Retinal pigment epithelial cell (primary cell): ENCODE measurements at regions not wholly inside any gene's neighbourhood (a gene's known extent, or its start where the extent isn't known, plus 50 kb on each side); places are given as distances from the start of the nearest gene placed in this dataset.
"Not testable (repeated sequence)": the region's sequence is repeated elsewhere in the genome, so short reads cannot be mapped to it uniquely, and the experiment has no call there.

Experiments used
- DNase-seq: peaks from one replicate; pipeline ENCODE4 v3.0.0-alpha.2; 2010; ENCODE audit warnings: low read depth
- H3K4me3 ChIP-seq: 2 replicates; pipeline ENCODE4 v1.5.1; 2011; ENCODE audit warnings: mild to moderate bottlenecking, low read length, control low read depth, moderate library complexity
- TF ChIP-seq, protein P1 (sequence below): conservative IDR thresholded peaks from 2 replicates; pipeline ENCODE4 v1.5.1; 2011; ENCODE audit warnings: low read depth, low read length, control low read depth, inconsistent platforms

GRCh38 chr6:163748886-163749285, 334.4 kb downstream of the QKI start:
- H3K4me3 ChIP-seq, result no peak overlapping the region
- DNase-seq, result no peak
- TF ChIP-seq, protein P1, sequence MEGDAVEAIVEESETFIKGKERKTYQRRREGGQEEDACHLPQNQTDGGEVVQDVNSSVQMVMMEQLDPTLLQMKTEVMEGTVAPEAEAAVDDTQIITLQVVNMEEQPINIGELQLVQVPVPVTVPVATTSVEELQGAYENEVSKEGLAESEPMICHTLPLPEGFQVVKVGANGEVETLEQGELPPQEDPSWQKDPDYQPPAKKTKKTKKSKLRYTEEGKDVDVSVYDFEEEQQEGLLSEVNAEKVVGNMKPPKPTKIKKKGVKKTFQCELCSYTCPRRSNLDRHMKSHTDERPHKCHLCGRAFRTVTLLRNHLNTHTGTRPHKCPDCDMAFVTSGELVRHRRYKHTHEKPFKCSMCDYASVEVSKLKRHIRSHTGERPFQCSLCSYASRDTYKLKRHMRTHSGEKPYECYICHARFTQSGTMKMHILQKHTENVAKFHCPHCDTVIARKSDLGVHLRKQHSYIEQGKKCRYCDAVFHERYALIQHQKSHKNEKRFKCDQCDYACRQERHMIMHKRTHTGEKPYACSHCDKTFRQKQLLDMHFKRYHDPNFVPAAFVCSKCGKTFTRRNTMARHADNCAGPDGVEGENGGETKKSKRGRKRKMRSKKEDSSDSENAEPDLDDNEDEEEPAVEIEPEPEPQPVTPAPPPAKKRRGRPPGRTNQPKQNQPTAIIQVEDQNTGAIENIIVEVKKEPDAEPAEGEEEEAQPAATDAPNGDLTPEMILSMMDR, result no peak

GRCh38 chr6:163748036-163748435, 333.5 kb downstream of the QKI start:
- no peak overlapping the region for H3K4me3 ChIP-seq
- TF ChIP-seq, protein P1, result no peak
- no peak for DNase-seq

DNA sequence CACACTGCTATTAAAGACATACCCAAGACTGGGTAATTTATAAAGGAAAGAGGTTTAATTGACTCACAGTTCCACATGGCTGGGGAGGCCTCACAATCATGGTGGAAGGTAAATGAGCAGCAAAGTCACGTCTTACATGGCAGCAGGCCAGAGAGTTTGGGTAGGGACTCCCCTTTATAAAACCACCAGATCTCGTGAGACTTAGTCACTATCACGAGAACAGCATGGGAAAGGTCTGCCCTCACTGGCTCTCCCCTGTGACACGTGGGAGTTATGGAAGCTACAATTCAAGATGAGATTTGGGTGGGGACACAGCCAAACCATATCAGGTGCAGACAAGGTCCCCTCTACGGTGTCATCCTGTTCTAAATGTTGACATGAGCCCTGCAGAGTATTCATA, 332.5 kb downstream of the QKI start:
- not testable (repeated sequence) for H3K4me3 ChIP-seq, DNase-seq

GRCh38 chr6:163745536-163746400, 331.2 kb downstream of the QKI start:
- H3K4me3 ChIP-seq, result no peak overlapping the region
- TF ChIP-seq, protein P1, result no peak
- peak; percentile 85 for DNase-seq

DNA sequence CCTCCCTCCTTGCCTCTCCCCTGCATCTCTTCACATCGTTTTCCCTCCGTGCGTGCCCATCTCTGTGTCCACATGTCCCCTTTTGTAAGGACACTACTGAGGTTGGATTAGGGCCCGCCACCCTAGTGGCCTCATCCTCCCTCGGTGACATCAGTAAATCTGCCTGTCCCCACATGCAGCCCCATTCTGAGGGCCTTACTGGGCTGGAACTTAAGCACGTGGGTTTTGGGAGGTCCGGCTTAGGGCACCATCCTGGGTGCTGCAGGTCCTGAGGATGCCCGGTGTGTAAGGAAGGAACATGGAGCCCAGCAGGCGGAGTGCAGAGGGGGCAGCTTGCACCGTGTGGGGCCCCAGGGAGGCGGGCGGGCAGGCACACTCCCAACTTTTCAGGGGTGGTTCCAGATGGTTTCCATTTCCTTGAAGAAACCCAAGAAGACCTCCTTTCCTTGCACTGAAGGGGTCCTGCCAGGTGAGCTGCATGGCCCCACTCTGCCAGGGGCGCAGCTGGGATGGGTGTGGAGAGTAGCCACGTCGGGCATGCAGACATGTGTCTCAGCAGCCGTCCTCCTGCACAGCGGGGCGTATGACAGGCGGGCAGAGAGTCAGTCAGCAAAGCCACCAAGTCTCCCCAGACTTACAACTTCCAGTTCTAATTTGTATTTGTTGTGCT, 329.9 kb downstream of the QKI start:
- TF ChIP-seq, protein P1, result no peak
- no peak overlapping the region for H3K4me3 ChIP-seq
- no peak for DNase-seq

- no peak overlapping the region for H3K4me3 ChIP-seq
- no peak for DNase-seq
Measured at GRCh38 chr6:163743796-163744195, 329.3 kb downstream of the QKI start.

GRCh38 chr6:163741743-163742363, 327.3 kb downstream of the QKI start:
- no peak for DNase-seq
- TF ChIP-seq, protein P1, result no peak
- no peak overlapping the region for H3K4me3 ChIP-seq

More at GRCh38 chr6:163743796-163744195, 329.3 kb downstream of the QKI start:
- TF ChIP-seq, protein P1, result no peak
